ENCODE measurements at regions not wholly inside any gene's neighbourhood (a gene's known extent, or its start where the extent isn't known, plus 50 kb on each side); places are given as distances from the start of the nearest gene placed in this dataset.

GRCh38 chr4:126338548-126338947 lies 1023.8 kb downstream of the FAT4 start:
- no peak for TF ChIP-seq CTCF (IDR thresholded peaks at IDR 0.05; ENCODE audit: low read depth, low read length, poor library complexity, severe bottlenecking)
- no peak for TF ChIP-seq EZH2phosphoT487 (IDR thresholded peaks at IDR 0.05; ENCODE audit: borderline replicate concordance, low read length)
